ENCODE measurements at regions not wholly inside any gene's neighbourhood (a gene's known extent, or its start where the extent isn't known, plus 50 kb on each side); places are given as distances from the start of the nearest gene placed in this dataset.
"Not testable (repeated sequence)": the region's sequence is repeated elsewhere in the genome, so short reads cannot be mapped to it uniquely, and the experiment has no call there.

GRCh38 chr2:176780348-176780747, 432.2 kb upstream of the HNRNPA3 start:
- DNase-seq, result no peak

GRCh38 chr2:176781570-176782217, 430.9 kb upstream of the HNRNPA3 start:
- DNase-seq, result no peak

- DNase-seq, result no peak
Observed at GRCh38 chr2:176784633-176785200, 427.9 kb upstream of the HNRNPA3 start.

GRCh38 chr2:176789751-176790150, 422.8 kb upstream of the HNRNPA3 start:
- DNase-seq, result no peak

- DNase-seq, result no peak
Observed at GRCh38 chr2:176790468-176790867, 422.1 kb upstream of the HNRNPA3 start.

GRCh38 chr2:176793792-176794191, 418.8 kb upstream of the HNRNPA3 start:
- no peak for DNase-seq

GRCh38 chr2:176794392-176794791, 418.2 kb upstream of the HNRNPA3 start:
- DNase-seq, result no peak

GRCh38 chr2:176795823-176796222, 416.8 kb upstream of the HNRNPA3 start:
- DNase-seq, result no peak

- not testable (repeated sequence) for DNase-seq
Observed at GRCh38 chr2:176796677-176797076, 415.9 kb upstream of the HNRNPA3 start.

GRCh38 chr2:176804392-176804791, 408.2 kb upstream of the HNRNPA3 start:
- no peak for DNase-seq

- DNase-seq, result no peak
Observed at GRCh38 chr2:176805345-176805744, 407.2 kb upstream of the HNRNPA3 start.

GRCh38 chr2:176812246-176812775, 400.3 kb upstream of the HNRNPA3 start:
- no peak for DNase-seq

GRCh38 chr2:176813156-176813555, 399.4 kb upstream of the HNRNPA3 start:
- DNase-seq, result no peak

GRCh38 chr2:176813621-176814049, 399.0 kb upstream of the HNRNPA3 start:
- no peak for DNase-seq

GRCh38 chr2:176814274-176814673, 398.3 kb upstream of the HNRNPA3 start:
- DNase-seq, result no peak

- DNase-seq, result no peak
Observed at GRCh38 chr2:176814740-176815367, 397.7 kb upstream of the HNRNPA3 start.

GRCh38 chr2:176817061-176817565, 395.5 kb upstream of the HNRNPA3 start:
- DNase-seq, result no peak

GRCh38 chr2:176818076-176818475, 394.5 kb upstream of the HNRNPA3 start:
- DNase-seq, result no peak

GRCh38 chr2:176818617-176819016, 394.0 kb upstream of the HNRNPA3 start:
- no peak for DNase-seq

GRCh38 chr2:176819306-176819705, 393.3 kb upstream of the HNRNPA3 start:
- no peak for DNase-seq

- no peak for DNase-seq
Observed at GRCh38 chr2:176820371-176820932, 392.1 kb upstream of the HNRNPA3 start.

GRCh38 chr2:176821350-176821749, 391.2 kb upstream of the HNRNPA3 start:
- no peak for DNase-seq

GRCh38 chr2:176822060-176822459, 390.5 kb upstream of the HNRNPA3 start:
- no peak for DNase-seq

- DNase-seq, result no peak
Observed at GRCh38 chr2:176826356-176826755, 386.2 kb upstream of the HNRNPA3 start.

Data from activated naive CD4-positive, alpha-beta T cell treated with Interleukin-2 at 50 U/mL for 16 hours (primary cell).